Liver (tissue), 8 donors: ENCODE measurements at regions not wholly inside any gene's neighbourhood (a gene's known extent, or its start where the extent isn't known, plus 50 kb on each side); places are given as distances from the start of the nearest gene placed in this dataset.
"Not testable (repeated sequence)": the region's sequence is repeated elsewhere in the genome, so short reads cannot be mapped to it uniquely, and the experiment has no call there.

Experiments
- DNase-seq: peaks from one replicate; pipeline ENCODE4 v3.0.0-alpha.2; 2017; ENCODE audit warnings: low spot score
- H3K27ac ChIP-seq, 2 donors: one replicate each; pipeline ENCODE4 v1.7.0; 2013; ENCODE audit warnings: inconsistent platforms in 2 of 2, low read length in 2 of 2, control low read depth in 1 of 2, low read depth in 1 of 2, mild to moderate bottlenecking in 1 of 2
- H3K27me3 ChIP-seq, 4 donors: one replicate each; pipeline versions ENCODE4 v1.6.1 to v1.7.0; 2013; ENCODE audit warnings: low read length in 3 of 4, inconsistent platforms in 1 of 4, mild to moderate bottlenecking in 1 of 4, moderate library complexity in 1 of 4; ENCODE audit not compliant: control insufficient read depth in 4 of 4, insufficient read depth in 4 of 4
- H3K36me3 ChIP-seq, 4 donors: one replicate each; pipeline versions ENCODE4 v1.6.1 to v1.7.0; 2013; ENCODE audit warnings: low read length in 3 of 4, mild to moderate bottlenecking in 3 of 4, low read depth in 1 of 4, moderate library complexity in 1 of 4; ENCODE audit not compliant: control insufficient read depth in 4 of 4, insufficient read depth in 3 of 4
- H3K4me1 ChIP-seq, 4 donors: one replicate each; pipeline versions ENCODE4 v1.6.1 to v1.7.0; 2013; ENCODE audit warnings: low read length in 3 of 4, mild to moderate bottlenecking in 3 of 4, moderate library complexity in 1 of 4; ENCODE audit not compliant: control insufficient read depth in 4 of 4, insufficient read depth in 4 of 4
- H3K4me3 ChIP-seq, 3 donors: one replicate each; pipeline versions ENCODE4 v1.6.1 to v1.7.0; 2013; ENCODE audit warnings: low read length in 3 of 3, control low read depth in 1 of 3, low read depth in 1 of 3, mild to moderate bottlenecking in 1 of 3
- H3K9ac ChIP-seq, 2 donors: one replicate each; pipeline ENCODE4 v1.7.0; 2013; ENCODE audit warnings: low read length in 2 of 2, mild to moderate bottlenecking in 2 of 2, moderate library complexity in 2 of 2, control low read depth in 1 of 2, low read depth in 1 of 2
- H3K9me3 ChIP-seq, 4 donors: one replicate each; pipeline versions ENCODE4 v1.6.1 to v1.7.0; 2013; ENCODE audit warnings: low read length in 3 of 4; ENCODE audit not compliant: control insufficient read depth in 4 of 4
- ATF3 ChIP-seq: IDR thresholded peaks from 2 replicates; pipeline ENCODE4 v1.6.1; 2016; ENCODE audit warnings: antibody characterized with exemption
- CTCF ChIP-seq: fragments of 150-350 bp; IDR thresholded peaks from 2 replicates; pipeline ENCODE4 v1.5.1; 2017; ENCODE audit warnings: improper control_type of control experiment, low read depth, low read length; ENCODE audit not compliant: missing input control
- EGR1 ChIP-seq, 2 donors: IDR thresholded peaks; 2 replicates each; pipeline ENCODE4 v1.6.1; 2016 to 2018; ENCODE audit warnings: antibody characterized with exemption in 2 of 2, low read depth in 2 of 2
- FOXA1 ChIP-seq: IDR thresholded peaks from 2 replicates; pipeline ENCODE4 v1.6.1; 2016; ENCODE audit warnings: antibody characterized with exemption
- FOXA2 ChIP-seq: IDR thresholded peaks from 2 replicates; pipeline ENCODE4 v1.6.1; 2016; ENCODE audit warnings: antibody characterized with exemption
- GABPA ChIP-seq, 2 donors: IDR thresholded peaks in 1 of 2; conservative IDR thresholded peaks in 1 of 2; 2 replicates each; pipeline ENCODE4 v1.6.1; 2016; ENCODE audit warnings: antibody characterized with exemption in 2 of 2, mild to moderate bottlenecking in 1 of 2, moderate library complexity in 1 of 2
- HNF4A ChIP-seq, 2 donors: conservative IDR thresholded peaks; 2 replicates each; pipeline ENCODE4 v1.6.1; 2016; ENCODE audit warnings: antibody characterized with exemption in 2 of 2, mild to moderate bottlenecking in 2 of 2
- HNF4G ChIP-seq: IDR thresholded peaks from 2 replicates; pipeline ENCODE4 v1.6.1; 2016; ENCODE audit warnings: antibody characterized with exemption
- JUND ChIP-seq, 2 donors: IDR thresholded peaks; 2 replicates each; pipeline ENCODE4 v1.6.1; 2016; ENCODE audit warnings: antibody characterized with exemption in 2 of 2
- MAX ChIP-seq: IDR thresholded peaks from 2 replicates; pipeline ENCODE4 v1.6.1; 2016; ENCODE audit warnings: antibody characterized with exemption
- NR2F2 ChIP-seq: IDR thresholded peaks from 2 replicates; pipeline ENCODE4 v1.6.1; 2016; ENCODE audit warnings: antibody characterized with exemption
- RAD21 ChIP-seq, 2 donors: IDR thresholded peaks; 2 replicates each; pipeline ENCODE4 v1.6.1; 2016; ENCODE audit warnings: antibody characterized with exemption in 2 of 2, mild to moderate bottlenecking in 2 of 2
- REST ChIP-seq: IDR thresholded peaks from 2 replicates; pipeline ENCODE4 v1.6.1; 2016; ENCODE audit warnings: antibody characterized with exemption, mild to moderate bottlenecking
- RXRA ChIP-seq, 2 donors: IDR thresholded peaks; 2 replicates each; pipeline ENCODE4 v1.6.1; 2017 to 2018; ENCODE audit warnings: antibody characterized with exemption in 2 of 2, mild to moderate bottlenecking in 1 of 2
- SP1 ChIP-seq: IDR thresholded peaks from 2 replicates; pipeline ENCODE4 v1.6.1; 2018; ENCODE audit warnings: antibody characterized with exemption, mild to moderate bottlenecking
- TAF1 ChIP-seq: conservative IDR thresholded peaks from 2 replicates; pipeline ENCODE4 v1.6.1; 2016; ENCODE audit warnings: antibody characterized with exemption, mild to moderate bottlenecking
- YY1 ChIP-seq: IDR thresholded peaks from 2 replicates; pipeline ENCODE4 v1.6.1; 2016; ENCODE audit warnings: antibody characterized with exemption, mild to moderate bottlenecking
- ZBTB33 ChIP-seq: IDR thresholded peaks from 2 replicates; pipeline ENCODE4 v1.6.1; 2016; ENCODE audit warnings: antibody characterized with exemption
- WGBS: extraction: QIAGEN DNeasy Blood & Tissue Kit; methylation state at CpG from one replicate; pipeline ENCODE4 v1.1.7; 2013; 5-methylcytosine and 5-hydroxymethylcytosine counted together
- donor health status: healthy.
- donor health status: healthy.
- donor health status: healthy.
- donor health status: healthy.
- donor health status: healthy.

- no peak for DNase-seq
- Histone ChIP-seq H3K4me1 (no peaks in the 10 kb centered on the region), H3K9ac (no peak overlapping the region), H3K27ac (no peak overlapping the region), H3K27me3 (no peaks in the 10 kb centered on the region), H3K4me3 (no peak overlapping the region), H3K9me3 (no peaks in the 10 kb centered on the region), H3K36me3 (no peaks in the 10 kb centered on the region)
- TF ChIP-seq RXRA (IDR thresholded peaks at IDR 0.05) (no peak), SP1 (no peak), TAF1 (no peak), JUND (IDR thresholded peaks at IDR 0.05) (no peak), ATF3 (no peak), FOXA2 (no peak), HNF4G (no peak), CTCF (no peak), HNF4A (conservative IDR thresholded peaks at IDR 0.05) (no peak), MAX (no peak), EGR1 (IDR thresholded peaks at IDR 0.05; ENCODE audit: low read depth in 2 of 2) (no peak), REST (no peak), RAD21 (IDR thresholded peaks at IDR 0.05) (no peak), YY1 (no peak), FOXA1 (no peak)
- WGBS: 88% methylated on average over 1 of the region's 1 CpG
These were observed 137.2 kb upstream of the ADGRB3 start for GRCh38 chr6:68497927-68498326.

GRCh38 chr6:68494880-68495279 lies 140.2 kb upstream of the ADGRB3 start:
- WGBS: 84% methylated on average over 3 of the region's 3 CpGs

GRCh38 chr6:68476611-68477010 lies 158.5 kb upstream of the ADGRB3 start:
- Histone ChIP-seq H3K9me3 (peaks cover 0 to 2% (median 0%) of the 10 kb centered on the region in 4 donors), H3K27me3 (no peaks in the 10 kb centered on the region), H3K36me3 (no peaks in the 10 kb centered on the region), H3K4me1 (no peaks in the 10 kb centered on the region), H3K27ac (no peak overlapping the region), H3K4me3 (no peak overlapping the region), H3K9ac (no peak overlapping the region)
- DNase-seq: no peak
- WGBS: 49% methylated on average over 2 of the region's 2 CpGs
- TF ChIP-seq GABPA (IDR thresholded peaks at IDR 0.05 in 1 of 2, conservative IDR thresholded peaks at IDR 0.05 in 1 of 2) (no peak), MAX (no peak), FOXA2 (no peak), FOXA1 (no peak), ATF3 (no peak), RAD21 (IDR thresholded peaks at IDR 0.05) (no peak), ZBTB33 (no peak), TAF1 (no peak), HNF4G (no peak), EGR1 (IDR thresholded peaks at IDR 0.05; ENCODE audit: low read depth in 2 of 2) (no peak), JUND (IDR thresholded peaks at IDR 0.05) (no peak), NR2F2 (no peak), RXRA (IDR thresholded peaks at IDR 0.05) (no peak), YY1 (no peak)

More at GRCh38 chr6:68494880-68495279, 140.2 kb upstream of the ADGRB3 start:
- H3K27ac ChIP-seq, H3K4me1 ChIP-seq, H3K27me3 ChIP-seq, H3K9ac ChIP-seq, H3K36me3 ChIP-seq, H3K9me3 ChIP-seq, DNase-seq, H3K4me3 ChIP-seq: not testable (repeated sequence)
